Right lung (tissue), 2 donors: ENCODE measurements at regions not wholly inside any gene's neighbourhood (a gene's known extent, or its start where the extent isn't known, plus 50 kb on each side); places are given as distances from the start of the nearest gene placed in this dataset.
A peak's percentile ranks its signal among the peaks of the same experiment; 100 is the strongest.
"Not testable (repeated sequence)": the region's sequence is repeated elsewhere in the genome, so short reads cannot be mapped to it uniquely, and the experiment has no call there.

ENCODE experiments used
- DNase-seq, 2 donors: peaks; one replicate each; pipeline ENCODE4 v3.0.0-alpha.2; 2013

GRCh38 chr20:25813511-25813910 is 116.9 kb upstream of the ZNF337 start:
- DNase-seq, result not testable (repeated sequence)

DNA sequence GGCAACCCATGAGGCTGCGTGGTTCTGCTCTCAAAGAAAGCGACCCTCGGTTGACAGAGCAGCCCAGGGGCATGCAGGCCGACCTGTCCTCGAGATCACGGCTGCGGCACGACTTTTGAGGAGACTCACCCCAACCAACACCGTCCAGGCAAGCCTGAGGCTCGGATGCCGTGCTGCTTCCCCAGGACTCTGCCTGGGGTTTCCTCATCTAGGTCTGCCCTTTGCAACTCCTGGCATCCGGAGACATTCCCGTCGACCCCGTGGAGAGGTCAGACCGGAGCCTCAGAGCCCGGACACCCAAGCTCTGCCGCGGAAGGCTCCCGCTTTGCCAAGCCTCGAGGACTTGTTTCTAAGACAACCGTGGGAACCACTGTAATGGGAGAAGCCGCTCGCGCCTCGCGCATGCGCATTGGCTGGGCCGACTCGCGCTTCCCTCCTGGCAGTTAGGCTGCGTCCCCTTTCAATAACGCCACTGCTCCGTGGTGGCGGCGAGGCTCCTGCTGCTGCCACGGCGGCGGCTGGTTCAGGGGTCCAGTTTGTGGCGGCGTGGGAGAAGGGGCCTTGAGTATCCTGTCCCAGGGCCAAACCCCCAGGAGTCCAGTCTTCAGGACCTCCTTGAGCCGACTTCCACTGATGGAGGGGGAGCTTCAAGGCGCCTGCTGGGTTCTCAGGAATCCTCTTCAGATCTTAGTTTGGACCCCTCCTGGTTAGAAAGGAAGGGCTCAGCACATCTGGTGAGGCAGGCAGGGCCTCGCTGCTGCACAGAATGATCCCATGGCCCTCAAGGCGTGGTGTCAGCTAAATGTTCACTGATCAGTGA is 101.7 kb upstream of the ZNF337 start:
- DNase-seq, result not testable (repeated sequence)

DNA sequence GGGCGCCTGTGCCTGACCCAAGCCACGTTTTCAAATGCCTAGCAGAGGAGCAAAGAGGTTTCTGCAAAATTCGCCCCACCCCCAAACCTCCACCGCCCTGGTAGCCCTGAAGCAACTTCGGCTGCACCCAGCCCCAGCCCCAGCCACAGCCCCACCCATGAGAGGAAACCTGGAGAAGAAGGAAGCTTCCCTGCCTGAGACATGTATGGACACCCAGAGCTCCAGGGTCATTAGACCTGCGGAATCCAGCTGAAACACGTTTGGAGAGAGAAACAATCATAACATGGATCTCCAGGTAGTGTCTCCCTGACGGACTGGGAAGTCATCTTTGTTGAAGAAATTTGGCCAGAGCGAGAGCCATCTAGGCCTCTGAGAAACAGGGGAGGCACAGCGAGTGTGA is 100.4 kb upstream of the ZNF337 start:
- not testable (repeated sequence) for DNase-seq

DNA sequence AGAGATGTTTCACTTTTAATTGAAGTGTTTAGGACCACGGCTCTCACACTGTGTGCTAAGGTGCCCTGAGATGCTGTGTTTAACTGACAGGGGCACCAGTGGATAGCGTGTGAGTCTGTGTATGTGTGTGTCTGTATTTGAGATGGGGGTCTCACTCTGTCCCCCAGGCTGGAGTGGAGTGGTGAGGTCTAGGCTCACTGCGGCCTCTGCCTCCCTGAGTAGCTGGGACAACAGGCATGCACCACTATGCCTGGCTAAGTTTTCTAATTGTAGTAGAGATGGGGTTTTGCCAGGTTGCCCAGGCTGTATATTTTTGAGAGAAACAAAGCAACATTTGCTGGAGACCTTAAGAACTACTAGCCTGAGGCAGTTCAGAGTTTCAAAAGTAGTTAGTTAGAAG is 80.6 kb upstream of the ZNF337 start:
- DNase-seq, result not testable (repeated sequence)

DNA sequence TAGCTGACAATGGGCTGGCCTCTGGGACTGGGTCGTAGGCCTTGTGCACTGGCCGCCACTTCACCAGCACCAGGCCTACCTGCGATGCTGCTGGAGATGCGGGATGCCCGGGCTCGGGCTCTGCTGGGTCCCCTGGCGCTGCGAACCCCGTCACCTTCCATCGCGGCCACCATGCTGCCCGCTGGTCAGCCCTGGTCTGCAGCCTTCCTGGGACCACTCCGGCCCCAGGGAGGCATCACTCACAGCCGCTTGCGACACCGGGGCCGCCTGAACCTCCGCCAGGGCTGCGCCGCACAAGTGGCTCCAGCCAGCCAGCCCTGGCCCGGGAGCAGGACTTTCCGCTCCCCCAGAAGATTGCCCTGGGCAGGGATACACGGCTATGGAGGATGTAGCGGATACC is 78.1 kb upstream of the ZNF337 start:
- DNase-seq, result not testable (repeated sequence)

- DNase-seq, result not testable (repeated sequence)
Observed at GRCh38 chr20:25774203-25774602, 77.5 kb upstream of the ZNF337 start.

DNA sequence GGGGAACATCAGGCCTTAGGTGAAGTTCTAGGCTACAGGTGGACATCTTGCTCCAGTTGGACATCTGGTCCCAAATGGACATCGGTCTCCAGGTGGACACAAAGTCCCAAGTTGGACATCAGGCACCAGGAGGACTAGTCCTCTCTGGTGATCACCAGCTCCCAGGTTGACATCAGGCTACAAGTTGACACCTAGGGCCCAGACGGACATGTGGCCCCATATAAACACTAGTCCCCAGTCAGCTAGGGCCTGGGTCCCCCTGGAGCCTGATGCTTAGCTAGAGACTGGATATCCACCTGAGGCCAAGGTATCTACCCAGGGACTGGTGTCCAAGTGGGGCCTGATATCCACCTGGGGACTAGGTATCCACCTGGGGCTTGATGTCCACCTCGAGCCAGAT is 75.8 kb upstream of the ZNF337 start:
- DNase-seq, result not testable (repeated sequence)

- not testable (repeated sequence) for DNase-seq
Observed at GRCh38 chr20:25771818-25772217, 75.2 kb upstream of the ZNF337 start.

- no peak for DNase-seq
Observed at GRCh38 chr20:25761596-25761995, 64.9 kb upstream of the ZNF337 start.

GRCh38 chr20:25761046-25761445 is 64.4 kb upstream of the ZNF337 start:
- DNase-seq, result not testable (repeated sequence)

- DNase-seq, result peak; percentile 28 to 63
Observed at GRCh38 chr20:25750765-25751696, 54.4 kb upstream of the ZNF337 start.

DNA sequence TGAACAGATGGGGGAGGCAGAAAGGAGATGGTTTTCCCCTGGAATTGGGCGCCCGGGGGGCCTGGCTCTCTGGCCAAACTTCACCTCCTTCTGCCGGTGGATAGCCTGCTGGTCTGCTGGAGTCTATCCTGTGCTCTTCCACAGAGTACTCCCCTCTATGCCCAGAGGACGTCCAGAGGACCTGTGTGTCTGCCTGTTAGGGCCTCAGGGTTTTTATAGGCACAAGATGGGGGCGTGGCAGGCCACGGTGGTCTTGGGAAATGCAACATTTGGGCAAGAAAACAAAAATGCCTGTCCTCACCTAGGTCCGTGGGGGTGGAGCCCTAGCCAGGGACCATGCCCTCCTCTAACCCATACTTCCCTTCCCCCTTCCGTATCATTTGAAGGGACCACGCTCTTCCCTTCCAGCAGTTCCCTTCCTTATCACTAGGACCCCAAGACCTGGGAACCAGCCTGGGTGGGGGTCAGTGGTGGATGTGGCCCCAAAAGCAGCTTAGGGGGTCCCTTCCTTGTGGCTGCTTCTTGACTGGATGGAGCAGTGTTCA is 53.6 kb upstream of the ZNF337 start:
- DNase-seq, result no peak

- DNase-seq, result no peak
Observed at GRCh38 chr20:25749649-25750048, 53.0 kb upstream of the ZNF337 start.
